NOMO-1 treated with DMSO at 0.1 percent for 48 hours (cell line): ENCODE measurements at regions not wholly inside any gene's neighbourhood (a gene's known extent, or its start where the extent isn't known, plus 50 kb on each side); places are given as distances from the start of the nearest gene placed in this dataset.
"Not testable (repeated sequence)": the region's sequence is repeated elsewhere in the genome, so short reads cannot be mapped to it uniquely, and the experiment has no call there.

Experiments
- DNase-seq: peaks from one replicate; lab custom pipeline; 2025; ENCODE audit not compliant: unreplicated experiment; lab: John Stamatoyannopoulos, UW

DNA sequence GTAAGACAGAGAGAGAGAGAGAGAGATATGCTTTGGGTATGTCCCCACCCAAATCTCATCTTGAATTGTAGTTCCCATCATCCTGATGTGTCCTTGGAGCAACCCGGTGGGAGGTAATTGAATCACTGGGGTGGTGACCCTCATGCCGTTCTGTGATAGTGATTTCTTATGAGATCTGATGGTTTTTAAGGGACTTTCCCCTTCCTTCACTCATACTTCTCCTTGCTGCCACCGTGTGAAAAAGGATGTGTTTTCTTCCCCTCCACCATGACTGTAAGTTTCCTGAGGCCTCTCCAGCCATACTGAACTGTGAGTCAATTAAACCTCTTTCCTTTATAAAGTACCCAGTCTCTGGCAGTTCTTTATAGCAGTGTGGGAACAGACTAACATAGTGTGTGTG lies 60.3 kb downstream of the EOMES start:
- DNase-seq = no peak

DNA sequence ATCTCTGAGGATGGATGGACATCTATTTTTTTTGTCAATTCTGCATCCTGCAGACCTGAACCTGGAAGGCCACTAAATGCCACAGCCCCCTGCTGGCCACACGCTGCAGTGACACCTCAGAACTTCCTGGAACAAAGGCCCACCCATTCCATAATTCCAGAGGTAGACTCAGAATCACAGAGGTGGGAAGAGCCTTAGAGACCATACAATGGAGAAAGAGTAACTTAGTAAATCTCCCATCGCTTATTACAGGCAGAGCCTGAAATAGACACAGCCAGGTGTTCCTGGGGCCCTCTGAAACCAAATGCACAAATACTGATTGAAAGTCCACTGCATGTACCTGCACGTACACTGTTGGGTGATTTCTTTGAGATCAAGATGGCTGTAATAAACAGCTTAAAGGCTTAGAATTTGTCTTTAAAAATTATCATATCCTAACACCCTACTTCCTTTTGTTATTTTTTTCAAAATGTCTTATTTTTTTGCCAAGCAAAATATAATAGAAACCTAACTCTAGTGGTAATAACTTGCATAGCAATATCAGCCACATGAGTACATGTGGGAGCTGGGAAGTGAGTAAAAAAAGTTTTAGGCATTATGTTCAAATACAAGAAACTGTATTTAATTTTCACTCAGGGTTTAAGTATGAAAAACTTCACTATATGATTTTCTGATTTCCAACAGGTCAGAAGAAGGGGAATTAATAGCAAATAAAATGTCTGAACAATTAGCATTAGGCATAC lies 62.7 kb downstream of the EOMES start:
- peak; percentile 25 for DNase-seq

DNA sequence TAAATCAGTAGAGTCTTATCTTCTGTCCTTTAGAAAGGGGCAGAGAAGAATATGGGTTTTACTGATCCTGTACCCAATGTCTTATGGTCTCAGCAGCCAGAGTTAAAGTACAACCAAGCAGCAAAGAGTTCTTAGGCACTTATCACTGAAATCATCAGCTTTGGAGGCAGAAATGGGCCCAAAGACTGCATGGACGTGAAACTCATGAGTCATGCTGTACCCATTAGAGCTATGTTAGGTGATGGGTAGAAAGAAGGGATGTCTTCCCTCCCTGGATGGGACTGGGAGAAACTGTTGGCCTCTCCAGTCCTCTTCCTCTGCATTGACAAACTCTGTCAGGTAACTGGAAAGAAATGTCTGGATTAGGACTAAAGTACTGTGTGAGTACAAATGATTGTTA lies 63.4 kb downstream of the EOMES start:
- DNase-seq = no peak

DNA sequence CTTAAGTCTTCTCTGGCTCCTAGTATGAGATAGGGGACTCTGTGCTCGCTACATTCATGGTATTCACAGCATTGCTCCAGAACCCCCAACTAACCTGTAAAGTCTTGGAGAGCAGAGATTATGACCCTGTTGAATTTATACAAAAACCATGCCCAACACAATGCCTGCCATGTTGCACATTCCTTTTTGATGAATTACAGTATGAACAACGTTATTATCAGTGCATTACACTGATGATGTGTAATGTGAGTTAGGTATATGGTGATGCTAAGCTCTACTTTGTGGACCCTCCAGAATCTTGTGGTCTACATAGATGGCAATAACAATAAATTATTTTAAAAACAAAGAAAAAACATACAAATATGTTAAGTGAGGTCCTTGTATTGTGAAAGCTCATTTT lies 64.3 kb downstream of the EOMES start:
- no peak for DNase-seq

DNA sequence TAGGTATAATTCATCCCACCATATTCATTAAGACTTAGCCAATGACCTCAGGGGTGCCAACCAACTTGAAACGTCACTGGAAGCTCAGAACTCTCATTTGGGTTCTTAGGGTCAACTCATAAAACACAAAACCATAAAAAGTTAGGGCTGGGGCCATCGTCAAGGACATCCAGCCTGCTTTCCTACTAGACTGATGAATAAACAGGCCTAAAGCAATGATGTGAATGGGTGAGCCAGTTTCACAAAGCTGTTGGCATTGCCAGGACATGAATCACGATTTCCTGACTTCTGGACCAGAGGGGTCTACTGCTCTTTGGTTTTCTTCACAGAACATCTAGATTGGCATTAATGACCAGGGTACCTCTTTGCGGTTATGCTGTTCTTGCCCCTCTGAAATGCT lies 64.7 kb downstream of the EOMES start:
- DNase-seq = no peak

DNA sequence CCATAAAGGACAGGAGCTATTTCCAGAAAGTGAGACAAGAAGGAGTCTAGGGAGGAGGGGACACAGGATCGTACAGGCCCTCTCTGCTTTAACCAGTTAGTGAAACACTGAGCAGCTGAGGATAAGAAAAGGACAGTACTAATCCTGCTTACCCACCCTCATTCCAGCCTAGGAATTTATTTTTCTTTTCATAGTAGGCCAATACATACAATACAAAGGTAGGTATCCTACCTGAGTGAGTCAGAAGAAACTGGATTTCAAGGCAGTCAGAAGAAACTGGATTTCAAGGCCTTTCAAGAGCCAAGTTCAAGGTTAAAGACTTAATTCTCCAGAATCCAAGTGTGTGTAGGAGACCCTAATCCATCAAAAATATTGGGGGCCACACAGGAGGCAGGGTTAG lies 65.3 kb downstream of the EOMES start:
- no peak for DNase-seq

DNA sequence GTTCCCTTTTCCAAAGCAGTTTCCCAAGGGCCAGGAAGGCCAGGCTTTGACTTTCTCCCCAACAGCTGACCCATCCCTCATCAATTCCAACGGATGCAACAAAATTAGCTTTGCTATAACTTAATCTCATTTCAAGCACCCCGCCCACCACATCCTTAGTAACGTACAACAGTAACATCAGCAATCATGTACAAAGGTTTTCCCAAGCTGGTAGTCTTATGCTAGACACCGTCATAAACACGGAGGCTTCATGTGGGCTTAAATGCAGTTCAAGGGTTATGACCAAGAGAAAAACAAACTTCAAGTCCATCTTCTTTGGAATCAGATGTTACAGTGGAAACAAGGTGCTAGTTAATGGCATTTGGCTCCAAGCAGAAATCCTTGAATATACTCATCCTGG lies 66.6 kb downstream of the EOMES start:
- DNase-seq = no peak

DNA sequence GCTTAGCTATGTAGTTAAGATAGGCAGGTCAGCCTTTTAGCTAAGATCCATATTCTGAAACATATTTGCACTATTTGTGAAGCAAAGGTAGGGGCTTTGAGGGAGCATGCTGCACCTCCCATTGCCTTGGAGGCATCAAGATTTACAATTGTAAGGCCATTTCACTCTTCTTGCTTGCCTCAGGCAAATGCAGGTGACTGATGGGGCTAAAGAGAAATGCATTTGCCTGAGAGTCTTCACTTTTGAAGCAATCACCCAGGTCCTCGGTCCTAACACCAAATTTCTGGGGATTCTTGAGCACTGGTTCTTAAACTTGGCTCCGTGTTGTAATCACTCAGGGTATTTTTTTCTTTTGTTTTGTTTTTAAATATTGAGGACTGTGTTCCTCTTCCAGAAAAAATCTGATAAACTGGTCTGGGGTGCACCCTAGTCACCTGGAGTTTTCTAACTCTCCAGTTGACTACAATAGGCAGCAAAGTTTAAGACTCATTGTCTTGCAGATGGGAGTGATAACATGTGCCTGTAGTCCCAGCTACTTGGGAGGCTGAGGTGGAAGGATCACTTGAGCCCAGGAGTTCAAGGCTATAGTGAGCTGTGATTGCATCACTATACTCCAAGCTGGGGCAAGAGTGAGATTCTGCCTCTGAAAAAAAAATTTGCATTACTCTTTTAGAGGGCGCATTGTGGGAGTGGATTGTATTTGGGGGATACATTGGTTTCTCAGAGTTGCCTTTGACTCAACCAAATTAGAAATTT lies 68.1 kb downstream of the EOMES start:
- DNase-seq = no peak

DNA sequence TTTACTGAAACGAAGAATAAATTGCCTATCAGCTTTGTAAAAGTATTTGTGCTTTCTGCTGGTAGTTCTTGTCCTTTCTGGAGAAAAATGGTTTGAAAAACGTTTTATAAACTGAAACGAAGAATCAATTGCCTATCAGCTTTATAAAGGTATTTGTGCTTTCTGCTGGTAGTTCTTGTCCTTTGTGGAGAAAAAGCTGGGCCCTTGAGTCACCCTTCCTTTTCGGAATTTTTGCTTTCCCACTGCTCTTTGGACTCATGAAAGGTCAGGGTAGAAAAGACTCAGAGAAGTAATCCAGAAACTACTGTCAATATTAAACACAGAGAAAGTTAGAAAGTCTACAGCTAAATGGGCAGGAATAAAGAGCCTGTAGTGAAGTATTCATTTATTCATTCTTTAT lies 72.8 kb downstream of the EOMES start:
- no peak for DNase-seq

DNA sequence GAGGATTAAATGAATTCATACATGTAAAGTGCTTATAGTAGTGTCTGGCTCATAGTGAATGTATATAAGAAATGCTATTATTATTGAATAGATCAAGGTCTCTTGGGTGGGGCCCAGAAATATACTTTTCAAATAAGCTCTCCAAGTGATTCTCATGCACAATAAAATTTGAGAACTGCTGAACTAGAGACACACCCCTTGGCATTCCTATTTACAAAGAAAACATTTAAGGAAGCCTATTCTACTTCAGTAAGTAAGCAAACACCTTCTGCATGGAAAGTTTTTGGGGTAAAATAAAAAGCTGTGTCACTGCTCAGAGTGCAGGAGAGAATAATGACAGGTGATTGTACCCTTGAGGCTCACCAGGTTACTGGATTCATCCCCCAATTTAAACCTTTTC lies 75.2 kb downstream of the EOMES start:
- no peak for DNase-seq

DNA sequence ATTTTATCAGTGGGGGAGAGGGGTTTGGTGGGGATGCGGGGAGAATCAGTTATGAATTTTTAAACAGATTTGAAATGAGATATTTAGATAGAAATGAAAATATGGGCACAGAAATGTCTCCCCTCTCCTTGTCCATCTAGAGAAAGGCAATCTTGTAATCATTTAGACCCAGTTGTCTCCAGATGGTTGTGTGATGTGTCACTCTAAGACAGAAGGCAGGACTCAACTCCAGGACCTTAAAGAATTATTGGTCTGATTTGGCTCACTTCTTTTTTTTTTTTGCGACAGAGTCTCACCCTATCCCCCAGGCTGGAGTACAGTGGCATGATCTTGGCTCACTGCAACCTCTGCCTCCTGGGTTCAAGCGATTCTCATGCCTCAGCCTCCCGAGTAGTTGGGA lies 77.2 kb downstream of the EOMES start:
- no peak for DNase-seq

DNA sequence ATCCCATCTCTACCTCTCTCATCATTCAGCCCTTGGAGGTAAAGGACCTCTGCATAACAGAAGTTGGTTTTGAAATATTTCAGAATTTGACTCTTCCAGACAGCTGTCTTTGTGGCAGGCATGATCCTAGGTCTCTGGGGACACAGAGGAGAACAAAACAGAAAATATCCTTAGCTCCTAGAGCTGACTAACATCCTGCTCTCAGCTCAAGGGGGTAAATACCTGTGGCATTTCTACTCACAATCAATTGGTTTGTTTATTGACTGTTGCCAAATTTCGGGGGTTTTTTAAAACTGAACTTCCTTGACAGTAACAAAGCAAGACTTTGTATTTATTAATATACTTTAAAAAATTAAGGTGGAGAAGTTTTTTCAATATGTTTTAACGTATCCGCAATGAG lies 78.8 kb downstream of the EOMES start:
- no peak for DNase-seq

DNA sequence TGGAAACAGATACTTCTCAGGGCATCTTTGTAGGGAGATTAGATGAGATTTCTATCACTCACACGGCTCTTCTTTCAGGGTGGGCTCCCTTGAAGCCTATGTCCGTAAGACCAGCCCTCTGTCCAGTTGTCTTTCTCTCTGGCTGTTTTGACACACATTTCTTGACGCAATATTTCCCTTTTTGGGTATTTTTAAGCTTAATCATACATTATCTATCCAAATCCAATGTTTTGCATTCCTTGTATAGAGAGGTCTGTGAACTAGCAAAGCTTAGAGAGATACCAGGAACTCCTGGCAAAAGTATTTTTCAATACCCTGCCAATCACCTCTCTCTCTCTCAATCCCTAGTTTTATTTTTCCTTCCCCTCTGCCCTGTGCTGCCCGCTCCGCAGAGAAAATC lies 79.3 kb downstream of the EOMES start:
- DNase-seq = no peak

DNA sequence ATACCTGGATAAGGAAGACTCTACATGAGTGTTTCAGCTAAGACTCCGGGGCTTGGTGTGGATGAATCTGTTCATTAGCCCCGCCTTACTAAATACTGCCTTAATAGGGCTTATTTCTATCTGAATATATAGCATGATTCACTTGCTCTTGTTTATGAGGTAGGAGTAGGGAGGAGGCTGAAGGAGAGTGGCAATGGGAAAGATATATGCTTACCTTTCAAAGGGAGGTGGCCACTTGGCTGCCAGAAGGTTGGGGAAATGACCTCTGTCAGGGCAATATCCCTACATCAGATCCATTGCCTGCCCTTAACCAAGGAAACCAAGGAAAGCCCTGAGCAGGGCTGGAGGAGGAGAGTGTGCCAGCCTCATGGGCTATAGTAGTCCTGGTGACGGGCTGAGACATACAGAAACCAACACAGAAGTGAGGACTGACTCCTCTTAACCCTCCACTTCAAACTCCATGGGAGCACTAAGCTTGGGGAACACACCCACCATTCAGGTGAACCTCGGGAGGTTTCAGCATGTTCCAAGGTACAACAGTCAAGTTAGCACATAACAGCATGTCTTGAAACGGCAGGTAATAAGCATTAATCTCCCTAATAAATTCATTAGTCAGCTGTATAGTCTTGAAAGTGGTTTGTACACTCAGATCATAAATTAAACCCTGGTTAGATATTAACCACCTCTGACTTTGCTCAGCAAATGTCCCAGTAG lies 80.1 kb downstream of the EOMES start:
- DNase-seq = no peak

DNA sequence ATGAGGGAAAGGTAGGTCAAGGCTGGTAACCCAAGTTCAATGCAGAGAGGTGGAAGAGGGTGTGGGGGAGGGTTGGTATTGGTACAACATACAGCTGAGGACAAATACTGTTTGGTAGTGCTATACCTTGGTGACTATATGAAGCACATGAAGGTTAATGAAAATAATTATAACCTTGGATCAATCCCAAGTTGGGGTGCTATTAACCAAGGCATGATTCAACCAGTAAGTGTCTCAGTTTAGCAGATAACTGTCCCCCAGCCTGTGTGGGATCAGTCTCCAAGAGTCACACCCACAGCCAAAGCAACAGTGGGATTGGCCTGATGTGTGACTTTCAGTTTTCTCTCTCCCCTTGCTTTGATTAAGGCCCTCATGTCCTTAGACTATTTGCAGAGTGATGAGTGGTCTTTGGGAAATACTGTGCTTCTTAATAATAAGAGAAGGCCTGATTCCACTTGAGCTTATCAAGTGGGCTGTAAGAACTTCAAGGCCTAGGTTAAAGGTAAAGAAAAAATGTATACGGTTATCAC lies 80.8 kb downstream of the EOMES start:
- DNase-seq = no peak

DNA sequence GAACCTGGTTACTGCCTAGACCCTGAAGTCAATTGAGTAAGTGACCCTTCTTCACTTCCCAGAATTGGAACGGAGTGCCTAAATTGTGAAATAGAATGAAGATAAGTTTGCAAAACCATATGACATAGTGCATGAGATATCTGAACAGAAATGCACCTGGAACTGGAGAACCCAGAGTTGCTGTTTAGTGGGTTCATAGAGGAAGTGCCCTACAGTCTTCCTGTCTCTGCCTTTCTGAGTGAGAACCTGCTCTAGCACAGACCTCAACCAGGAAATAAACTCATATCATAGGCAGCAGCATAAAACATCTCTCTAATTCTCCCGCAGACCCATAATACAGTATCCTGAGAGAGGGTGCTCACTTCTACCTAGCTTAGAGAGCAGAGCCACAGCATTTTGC lies 82.9 kb downstream of the EOMES start:
- DNase-seq = peak; percentile 70

DNA sequence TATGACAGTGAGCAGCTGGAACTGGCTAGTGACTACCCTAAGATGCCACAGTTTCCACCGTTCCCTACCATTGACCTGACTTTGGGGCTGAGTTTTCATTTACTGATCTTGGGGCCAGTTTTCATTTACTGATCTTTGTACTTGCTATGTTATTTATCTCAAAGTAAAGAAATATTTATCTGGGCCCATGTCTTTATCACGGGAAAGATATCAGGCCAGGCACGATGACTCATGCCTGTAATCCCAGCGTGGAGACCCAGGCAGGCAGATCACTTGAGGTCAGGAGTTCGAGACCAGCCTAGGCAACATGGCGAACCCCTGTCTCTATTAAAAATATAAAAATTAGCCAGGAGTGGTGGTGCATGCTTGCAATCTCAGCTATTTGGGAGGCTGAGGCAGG lies 83.5 kb downstream of the EOMES start:
- DNase-seq = no peak

DNA sequence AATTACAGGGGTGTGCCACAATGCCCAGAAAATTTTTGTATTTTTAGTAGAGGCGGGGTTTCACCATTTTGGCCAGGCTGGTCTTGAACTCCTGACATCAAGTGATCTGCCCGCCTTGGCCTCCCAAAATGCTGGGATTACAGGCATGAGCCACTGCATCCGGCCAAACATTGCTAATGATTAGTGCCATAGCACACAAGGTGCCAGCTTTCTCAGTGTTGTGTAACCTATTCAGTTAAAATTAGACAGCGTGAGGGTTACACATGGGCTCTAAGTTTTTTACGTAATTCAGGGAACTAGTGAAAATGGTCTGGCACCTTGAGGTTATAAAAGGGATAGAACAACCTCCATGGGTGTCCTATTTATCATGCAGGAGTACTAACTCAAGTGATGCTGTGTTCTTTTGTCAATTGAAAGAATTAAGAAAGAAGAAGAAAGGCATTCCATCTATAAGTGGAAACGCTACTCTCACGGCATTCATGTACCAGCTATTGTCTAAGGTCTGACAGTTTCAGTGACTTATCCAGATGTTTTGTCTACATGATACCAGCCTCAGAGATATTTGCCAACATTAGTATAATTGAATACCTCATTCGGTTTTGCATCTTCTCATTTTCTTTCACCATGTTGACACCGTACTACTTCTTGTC lies 84.7 kb downstream of the EOMES start:
- DNase-seq = peak; percentile 64

DNA sequence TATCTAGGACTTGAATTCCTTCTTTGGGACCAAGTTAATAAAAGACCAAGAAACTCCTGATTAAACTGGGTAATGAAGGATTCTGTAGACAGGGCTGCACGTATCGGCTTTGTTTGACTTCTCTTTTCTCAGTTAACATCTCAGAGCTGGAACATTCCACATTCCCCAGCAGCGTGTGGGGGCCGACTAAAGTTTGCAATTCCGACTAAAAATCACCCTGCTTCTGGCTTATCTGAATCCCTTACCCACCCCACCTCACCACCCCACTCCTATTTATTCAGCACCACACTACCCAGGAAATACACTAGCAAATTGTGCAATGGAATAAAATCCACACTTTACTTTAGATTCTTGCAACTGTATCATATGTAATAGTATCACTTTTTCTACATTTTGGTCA lies 87.1 kb downstream of the EOMES start:
- not testable (repeated sequence) for DNase-seq

DNA sequence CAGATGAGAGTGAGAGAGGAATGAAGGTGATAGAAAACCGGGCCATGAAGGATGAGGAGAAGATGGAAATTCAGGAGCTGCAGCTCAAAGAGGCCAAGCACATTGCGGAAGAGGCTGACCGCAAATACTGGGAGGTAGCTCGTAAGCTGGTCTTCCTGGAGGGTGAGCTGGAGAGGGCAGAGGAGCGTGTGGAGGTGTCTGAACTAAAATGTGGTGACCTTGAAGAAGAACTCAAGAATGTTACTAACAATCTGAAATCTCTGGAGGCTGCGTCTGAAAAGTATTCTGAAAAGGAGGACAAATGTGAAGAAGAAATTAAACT lies 88.9 kb downstream of the EOMES start:
- DNase-seq = peak; percentile 44

DNA sequence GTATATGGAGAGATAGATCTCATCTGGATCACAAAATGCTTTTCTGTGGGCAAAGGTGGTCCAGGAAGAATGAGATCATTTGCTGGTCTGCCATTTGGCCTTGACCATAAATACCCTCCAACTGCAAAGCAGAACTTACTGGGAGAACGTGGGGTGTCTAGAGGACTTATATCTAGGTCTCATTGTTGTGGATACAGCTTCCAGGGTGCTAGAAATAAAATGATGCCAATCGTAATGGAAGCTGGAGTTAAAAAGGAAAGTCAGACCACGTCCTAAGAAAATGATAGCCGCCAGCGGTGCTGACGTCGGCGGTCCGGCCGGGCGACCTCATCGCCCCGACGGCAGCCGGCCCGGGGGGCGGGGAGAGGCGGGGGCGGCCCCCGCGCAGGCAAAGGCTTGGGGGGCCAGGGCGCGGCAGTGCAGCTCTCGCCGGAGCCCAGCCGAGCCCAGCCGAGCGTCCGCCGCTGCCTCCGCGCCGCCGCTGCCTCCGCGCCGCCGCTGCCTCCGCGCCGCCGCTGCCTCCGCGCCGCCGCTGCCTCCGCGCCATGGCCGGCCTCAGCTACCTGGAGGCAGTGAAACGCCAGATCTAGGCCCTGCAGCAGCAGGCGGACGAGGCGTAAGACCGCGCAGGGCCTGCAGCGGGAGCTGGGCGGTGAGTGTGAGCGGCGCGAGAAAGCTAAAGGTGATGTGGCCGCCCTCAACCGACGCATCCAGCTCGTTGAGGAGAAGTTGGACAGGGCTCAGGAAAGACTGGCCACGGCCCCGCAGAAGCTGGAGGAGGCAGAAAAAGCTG lies 89.5 kb downstream of the EOMES start:
- peak; percentile 44 for DNase-seq
